Hepatic stellate cell (primary cell): ENCODE measurements at regions not wholly inside any gene's neighbourhood (a gene's known extent, or its start where the extent isn't known, plus 50 kb on each side); places are given as distances from the start of the nearest gene placed in this dataset.
"Not testable (repeated sequence)": the region's sequence is repeated elsewhere in the genome, so short reads cannot be mapped to it uniquely, and the experiment has no call there.

ENCODE experiments used
- DNase-seq: peaks from one replicate; pipeline ENCODE4 v3.0.0; 2011; ENCODE audit warnings: low spot score

GRCh38 chr5:28305891-28306290, 1267.5 kb upstream of the CDH9 start:
- no peak for DNase-seq

GRCh38 chr5:28301712-28302111, 1263.3 kb upstream of the CDH9 start:
- DNase-seq, result no peak

- DNase-seq, result no peak
Observed at GRCh38 chr5:28296254-28297013, 1258.0 kb upstream of the CDH9 start.

- not testable (repeated sequence) for DNase-seq
Observed at GRCh38 chr5:28287021-28287420, 1248.6 kb upstream of the CDH9 start.

GRCh38 chr5:28286566-28286965, 1248.2 kb upstream of the CDH9 start:
- no peak for DNase-seq

- DNase-seq, result no peak
Observed at GRCh38 chr5:28284788-28285187, 1246.4 kb upstream of the CDH9 start.

- DNase-seq, result no peak
Observed at GRCh38 chr5:28281351-28281750, 1243.0 kb upstream of the CDH9 start.

- DNase-seq, result no peak
Observed at GRCh38 chr5:28275931-28276330, 1237.5 kb upstream of the CDH9 start.

- no peak for DNase-seq
Observed at GRCh38 chr5:28269978-28270377, 1231.6 kb upstream of the CDH9 start.

GRCh38 chr5:28265877-28266276, 1227.5 kb upstream of the CDH9 start:
- DNase-seq, result no peak

- no peak for DNase-seq
Observed at GRCh38 chr5:28254846-28255245, 1216.5 kb upstream of the CDH9 start.

GRCh38 chr5:28253431-28253830, 1215.0 kb upstream of the CDH9 start:
- DNase-seq, result no peak

- no peak for DNase-seq
Observed at GRCh38 chr5:28249771-28250415, 1211.5 kb upstream of the CDH9 start.

GRCh38 chr5:28234356-28234968, 1196.1 kb upstream of the CDH9 start:
- no peak for DNase-seq

GRCh38 chr5:28226407-28226806, 1188.0 kb upstream of the CDH9 start:
- DNase-seq, result no peak

- no peak for DNase-seq
Observed at GRCh38 chr5:28219539-28219938, 1181.2 kb upstream of the CDH9 start.

- DNase-seq, result no peak
Observed at GRCh38 chr5:28217695-28218094, 1179.3 kb upstream of the CDH9 start.

GRCh38 chr5:28216939-28217360, 1178.6 kb upstream of the CDH9 start:
- DNase-seq, result no peak

GRCh38 chr5:28215091-28215490, 1176.7 kb upstream of the CDH9 start:
- DNase-seq, result no peak

GRCh38 chr5:28214292-28214691, 1175.9 kb upstream of the CDH9 start:
- DNase-seq, result no peak

GRCh38 chr5:28208356-28208755, 1170.0 kb upstream of the CDH9 start:
- no peak for DNase-seq

GRCh38 chr5:28190011-28190410, 1151.6 kb upstream of the CDH9 start:
- no peak for DNase-seq

GRCh38 chr5:28174691-28175090, 1136.3 kb upstream of the CDH9 start:
- no peak for DNase-seq
